ENCODE measurements at regions not wholly inside any gene's neighbourhood (a gene's known extent, or its start where the extent isn't known, plus 50 kb on each side); places are given as distances from the start of the nearest gene placed in this dataset.

DNA sequence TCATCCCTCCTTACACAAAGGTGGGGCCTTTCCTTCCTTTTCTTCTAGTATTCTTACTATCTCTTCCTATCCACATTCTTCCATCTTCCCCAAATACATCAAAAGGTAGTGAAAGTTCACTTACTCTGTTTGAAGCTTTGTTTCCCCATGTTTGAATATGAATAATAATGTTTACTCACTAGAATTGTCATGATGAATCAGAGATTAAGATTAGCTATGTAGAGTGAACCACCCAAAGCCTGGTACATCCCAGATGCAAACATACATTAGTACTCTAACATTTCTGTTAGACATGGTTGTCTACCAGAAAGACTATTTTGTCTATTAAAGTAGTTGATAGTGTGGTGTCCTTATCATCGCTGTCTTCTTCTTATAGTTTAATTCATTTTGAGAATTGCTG is 327.1 kb upstream of the TBC1D5 start:
- TF ChIP-seq POLR2AphosphoS5 (IDR thresholded peaks at IDR 0.05), result no peak
- TF ChIP-seq EP300 (IDR thresholded peaks at IDR 0.05), result no peak
